Anterior cingulate cortex (tissue), 58 donors: ENCODE measurements at regions not wholly inside any gene's neighbourhood (a gene's known extent, or its start where the extent isn't known, plus 50 kb on each side); places are given as distances from the start of the nearest gene placed in this dataset.
A peak's percentile ranks its signal among the peaks of the same experiment; 100 is the strongest.
"Not testable (repeated sequence)": the region's sequence is repeated elsewhere in the genome, so short reads cannot be mapped to it uniquely, and the experiment has no call there.

ENCODE experiments used
- DNase-seq, 58 donors: peaks; one replicate each; lab custom pipeline; 2025; lab: John Stamatoyannopoulos, UW

GRCh38 chr7:23931633-23932032 is 221.6 kb downstream of the STK31 start:
- DNase-seq: no peak

- no peak for DNase-seq
These were observed 228.2 kb downstream of the STK31 start for GRCh38 chr7:23938215-23938614.

GRCh38 chr7:23938937-23939552 is 229.0 kb downstream of the STK31 start:
- no peak for DNase-seq

- DNase-seq: not testable (repeated sequence)
These were observed 229.7 kb downstream of the STK31 start for GRCh38 chr7:23939747-23940146.

DNA sequence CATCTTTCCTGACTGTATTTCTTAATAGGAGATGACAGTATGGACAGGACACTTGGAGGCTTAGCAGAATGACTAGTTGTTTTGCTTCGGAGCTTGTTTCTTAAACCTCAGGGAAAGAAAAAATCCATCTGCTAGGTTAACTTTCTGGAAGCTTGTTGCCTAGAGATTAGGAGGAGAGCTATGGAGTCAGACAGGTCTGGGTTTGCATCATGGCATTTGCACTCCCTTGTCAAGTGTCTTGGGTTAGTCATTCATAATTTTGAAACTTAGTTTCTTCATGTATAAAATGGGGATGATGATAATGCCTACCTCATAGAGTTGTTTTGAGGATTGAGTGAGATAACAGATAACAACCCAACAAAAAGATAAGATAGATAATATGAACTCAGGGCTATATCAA is 231.5 kb downstream of the STK31 start:
- DNase-seq: no peak

DNA sequence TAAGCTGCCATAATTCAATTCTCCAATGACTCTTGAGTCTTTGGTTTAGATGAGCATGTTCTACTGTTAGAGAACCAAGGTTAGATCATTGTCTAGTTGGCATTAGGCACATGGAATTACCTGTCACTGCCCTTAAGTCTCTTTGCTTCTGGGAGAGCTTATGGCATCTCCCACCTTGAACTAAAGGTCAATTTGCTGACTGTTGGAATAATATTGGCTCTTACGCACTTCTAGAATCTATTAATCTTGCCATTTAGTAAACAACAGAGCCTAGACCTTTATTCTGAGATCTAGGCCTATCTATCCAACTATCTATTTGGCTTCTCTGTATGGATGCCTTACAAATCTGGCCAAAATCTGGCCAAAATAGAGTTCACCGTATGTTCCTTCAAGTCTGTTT is 232.0 kb downstream of the STK31 start:
- DNase-seq: no peak

DNA sequence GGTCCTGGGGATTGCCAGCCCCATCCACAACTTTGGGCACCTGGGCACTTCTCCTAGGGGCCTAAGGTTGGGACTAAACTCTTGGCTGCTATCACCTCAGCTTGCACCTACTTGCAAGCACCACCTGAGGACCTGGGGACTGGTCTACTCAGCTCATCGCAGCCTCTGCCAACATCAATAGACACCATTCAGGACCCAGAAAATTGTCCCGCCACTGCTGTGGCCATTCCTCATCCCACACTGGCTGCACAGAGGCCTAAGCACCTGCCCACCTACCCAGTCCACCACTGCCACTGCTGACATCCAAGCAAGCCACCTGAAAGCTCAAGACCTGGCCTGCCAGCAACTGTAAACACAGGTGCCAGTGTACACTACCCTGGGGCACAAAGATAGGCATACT is 234.1 kb downstream of the STK31 start:
- no peak for DNase-seq

GRCh38 chr7:23945472-23945871 is 235.5 kb downstream of the STK31 start:
- no peak for DNase-seq

- DNase-seq: no peak
These were observed 245.1 kb downstream of the STK31 start for GRCh38 chr7:23955145-23955544.

- DNase-seq: no peak
These were observed 245.7 kb downstream of the STK31 start for GRCh38 chr7:23955600-23956149.

DNA sequence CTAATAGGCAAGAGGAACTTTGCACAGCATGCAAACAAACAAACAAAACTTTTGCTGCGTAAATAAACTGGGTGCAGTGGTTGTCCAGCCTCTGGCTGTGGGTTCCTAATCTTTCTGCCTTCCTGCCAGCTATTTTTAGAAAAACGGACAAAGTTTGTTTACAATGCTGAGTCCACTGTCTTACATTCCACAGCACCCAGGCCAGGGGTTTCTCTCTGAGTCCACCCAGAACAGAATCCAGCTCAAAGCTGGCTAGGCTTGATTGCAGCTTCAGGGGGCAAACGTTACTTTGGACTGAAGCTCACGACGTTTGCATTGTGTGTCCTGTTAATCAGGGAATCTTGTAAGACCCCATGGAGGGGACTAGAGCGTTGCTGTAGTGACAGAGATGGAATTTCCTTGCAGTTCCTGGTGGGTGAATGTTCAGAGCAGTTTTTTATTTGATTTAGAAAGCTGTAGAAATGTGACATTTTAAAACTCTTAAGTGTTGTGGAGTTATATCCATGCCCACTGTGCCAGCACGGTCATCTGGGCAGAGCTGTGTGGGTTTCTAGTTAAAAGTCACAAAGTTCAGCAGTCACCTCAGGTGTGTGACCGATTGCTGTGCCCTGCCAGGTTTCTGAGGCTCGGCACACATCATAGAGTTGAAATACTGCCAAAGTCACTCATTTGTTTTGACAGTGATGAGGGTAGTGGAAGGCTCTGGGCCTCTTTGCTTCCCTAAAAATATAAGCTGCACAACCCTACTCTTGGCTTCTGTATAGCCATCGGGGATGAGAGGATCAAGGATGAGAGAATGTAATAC is 247.0 kb downstream of the STK31 start:
- no peak for DNase-seq

DNA sequence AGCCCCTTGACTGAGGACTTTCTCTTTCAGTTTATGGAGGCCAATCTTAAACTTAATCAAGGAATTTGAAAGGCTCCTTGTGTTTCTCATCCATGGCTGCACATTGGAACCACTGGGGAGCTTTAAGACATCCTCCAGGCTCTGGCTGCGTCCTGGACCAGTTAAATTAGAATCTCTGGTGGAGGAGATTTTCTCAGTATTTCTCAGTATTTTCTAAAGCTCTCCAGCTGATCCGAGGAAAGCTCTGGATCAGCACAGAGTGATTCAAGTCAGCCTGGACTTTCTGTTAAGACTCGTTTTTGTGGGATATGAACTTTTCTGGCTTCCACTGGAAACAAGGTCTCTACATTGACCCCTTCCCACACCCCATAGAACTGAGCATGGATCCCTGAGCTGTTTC is 249.8 kb downstream of the STK31 start:
- no peak for DNase-seq

GRCh38 chr7:23960361-23960760 is 250.3 kb downstream of the STK31 start:
- DNase-seq: peak in 1 of 58 donors; percentile 14

DNA sequence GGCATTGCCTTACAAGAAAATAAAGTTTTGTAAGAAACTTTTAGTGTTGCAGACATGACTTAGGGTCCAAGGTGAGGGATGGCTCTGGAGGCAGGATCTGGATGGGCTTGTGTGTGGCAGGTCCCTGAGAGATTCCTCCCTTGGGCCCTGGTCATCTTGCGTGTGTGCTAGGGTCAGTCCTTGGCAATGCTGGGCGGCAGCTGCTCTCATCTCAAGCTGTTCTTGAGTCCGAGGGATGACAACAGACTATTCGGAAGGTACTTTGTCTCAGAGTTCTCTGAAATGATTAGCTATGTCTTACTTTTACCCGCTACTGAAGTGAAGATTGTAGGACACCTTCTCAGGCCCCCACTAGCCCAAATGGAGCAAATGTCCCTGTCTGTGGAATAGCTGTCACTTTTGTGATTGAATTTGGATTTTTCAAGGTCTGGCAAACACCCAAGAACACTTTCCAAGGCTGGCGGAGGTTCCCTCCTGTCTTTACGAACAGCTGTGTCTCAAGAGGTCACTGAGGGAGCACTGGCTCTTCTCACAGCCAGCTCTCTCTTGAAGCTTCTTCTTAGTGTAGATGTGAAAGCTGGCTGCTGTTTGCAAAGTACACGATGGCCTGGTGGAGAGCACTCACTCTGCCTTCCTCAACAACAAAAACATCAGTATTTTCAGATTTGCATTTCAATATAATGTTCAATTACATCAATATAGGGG is 253.6 kb downstream of the STK31 start:
- DNase-seq: no peak

DNA sequence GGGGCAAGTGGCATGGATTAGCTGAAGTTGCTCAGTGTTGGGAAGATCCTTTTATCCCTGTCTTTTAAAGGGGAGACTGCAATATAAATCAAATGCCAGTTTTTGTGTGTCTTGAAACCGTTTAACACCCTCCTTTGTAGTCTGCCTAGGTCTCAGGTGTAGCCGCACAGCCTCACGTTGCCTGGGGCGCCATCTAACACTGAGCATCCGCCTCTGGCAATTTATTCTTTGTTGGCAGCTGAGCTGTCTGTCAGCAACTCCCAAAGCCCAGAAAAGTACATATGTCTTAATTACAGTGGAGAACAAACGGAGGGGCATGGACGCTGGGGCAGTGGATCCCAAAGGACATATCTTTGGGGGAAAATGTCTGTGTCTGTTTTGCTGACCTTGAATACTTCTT is 254.7 kb downstream of the STK31 start:
- no peak for DNase-seq

DNA sequence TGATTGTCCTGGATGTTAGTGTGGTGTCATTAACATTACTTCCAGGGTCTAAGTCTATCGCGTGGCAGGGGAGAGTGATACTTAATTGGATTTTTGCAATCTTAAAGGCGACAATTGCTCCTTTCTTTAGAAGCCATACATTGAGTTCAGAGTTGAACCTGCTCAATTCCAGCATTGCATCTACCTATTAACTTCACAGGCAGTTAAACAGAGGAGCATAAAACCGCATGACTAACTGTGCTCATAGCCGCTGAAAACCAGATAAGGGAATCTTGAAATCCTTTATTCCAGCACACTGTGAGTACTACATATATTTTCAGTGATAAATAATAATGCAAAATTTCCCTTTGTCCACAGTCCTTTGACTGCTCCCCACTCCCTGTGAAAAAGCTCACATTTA is 255.3 kb downstream of the STK31 start:
- DNase-seq: no peak

- no peak for DNase-seq
These were observed 256.9 kb downstream of the STK31 start for GRCh38 chr7:23966941-23967340.

- DNase-seq: peak in 1 of 58 donors; percentile 34
These were observed 258.1 kb downstream of the STK31 start for GRCh38 chr7:23967949-23968599.

DNA sequence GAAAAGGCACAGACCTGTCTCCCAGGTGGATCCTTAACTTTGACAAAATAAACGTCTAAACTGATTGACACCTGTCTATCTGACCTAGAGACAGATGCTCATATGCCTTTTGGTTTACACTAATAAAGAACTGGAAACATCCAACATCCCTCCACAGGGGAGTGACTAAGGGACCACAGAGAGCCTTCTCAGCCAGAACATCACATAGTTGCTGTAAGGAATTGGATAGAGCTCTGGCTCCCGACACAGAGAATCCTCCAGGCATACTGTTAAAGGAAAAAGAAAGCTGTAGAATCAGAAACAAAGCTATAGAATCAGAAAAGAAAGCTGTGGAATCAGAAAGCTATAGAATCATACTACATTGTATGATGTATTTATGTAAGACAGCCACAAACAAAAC is 258.8 kb downstream of the STK31 start:
- DNase-seq: no peak

DNA sequence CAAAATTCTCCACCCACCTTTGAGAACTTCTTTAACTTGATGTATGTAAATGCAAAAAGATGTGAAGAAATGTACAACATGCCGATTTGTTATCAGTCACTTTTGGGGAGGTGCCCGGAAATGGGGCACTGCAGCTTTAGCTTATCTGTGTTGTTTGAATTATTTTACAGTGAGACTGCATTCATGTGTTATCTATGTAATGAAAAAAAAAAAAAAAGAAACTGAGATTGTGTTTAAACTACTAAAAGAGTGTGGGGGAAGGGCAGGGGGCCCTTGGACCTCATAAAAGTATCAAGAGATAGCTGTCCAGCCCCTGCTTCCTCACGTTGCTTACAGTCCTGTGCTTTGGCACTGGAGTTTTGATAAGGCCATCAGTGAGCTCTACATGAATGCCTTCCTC is 259.4 kb downstream of the STK31 start:
- DNase-seq: no peak

DNA sequence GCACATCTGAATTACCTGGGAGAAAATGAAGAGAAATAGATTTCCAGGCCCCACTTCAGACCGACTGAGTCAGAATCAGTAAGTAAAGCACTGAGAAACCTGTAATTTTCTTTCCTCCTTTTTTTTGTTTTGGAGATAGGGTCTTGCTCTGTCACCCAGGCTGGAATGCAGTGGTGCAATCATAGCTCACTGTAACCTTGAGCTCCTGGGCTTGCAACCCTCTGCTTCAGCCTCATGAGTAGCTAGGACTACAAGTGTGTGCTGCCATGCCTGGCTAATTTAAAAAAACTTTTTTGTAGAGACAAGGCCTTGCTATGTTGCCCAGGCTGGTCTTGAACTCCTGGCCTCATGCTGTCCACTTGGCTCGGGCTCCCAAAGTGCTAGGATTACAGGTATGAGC is 260.2 kb downstream of the STK31 start:
- DNase-seq: no peak
